ENCODE measurements at regions not wholly inside any gene's neighbourhood (a gene's known extent, or its start where the extent isn't known, plus 50 kb on each side); places are given as distances from the start of the nearest gene placed in this dataset.

- TF ChIP-seq CTCF (conservative IDR thresholded peaks at IDR 0.05; ENCODE audit: low read length) (no peak), EZH2phosphoT487 (IDR thresholded peaks at IDR 0.05; ENCODE audit: borderline replicate concordance) (no peak)
Observed at GRCh38 chr16:22736791-22737190, 77.2 kb upstream of the HS3ST2 start.

Measured in Loucy (cell line).